ENCODE measurements at regions not wholly inside any gene's neighbourhood (a gene's known extent, or its start where the extent isn't known, plus 50 kb on each side); places are given as distances from the start of the nearest gene placed in this dataset.

DNA sequence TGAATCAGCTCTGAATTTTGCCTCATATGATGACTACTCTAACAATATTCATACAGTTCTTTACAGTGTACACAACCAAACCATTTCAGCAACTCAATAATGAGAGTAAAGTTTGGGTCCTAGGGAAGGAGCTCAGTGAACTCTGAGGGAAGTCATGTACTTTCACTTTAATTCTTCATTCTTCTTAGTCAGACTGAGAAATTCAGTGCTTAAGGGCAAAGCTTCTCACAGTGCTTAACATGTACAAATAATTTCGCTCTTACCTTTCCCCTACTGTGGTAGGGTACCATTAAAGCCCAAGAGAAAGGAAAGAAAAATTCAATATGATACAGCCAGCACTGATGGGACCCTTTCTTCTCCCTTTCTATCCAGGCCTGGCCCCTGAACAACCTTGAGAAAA lies 435.0 kb downstream of the NELL2 start:
- TF ChIP-seq SMAD5 (IDR thresholded peaks at IDR 0.05; ENCODE audit: low read depth) (no peak), JUNB (IDR thresholded peaks at IDR 0.05) (peak; percentile 72), RCOR1 (conservative IDR thresholded peaks at IDR 0.05; ENCODE audit: low read depth, low read length) (no peak)
- TF ChIP-seq, protein P1, sequence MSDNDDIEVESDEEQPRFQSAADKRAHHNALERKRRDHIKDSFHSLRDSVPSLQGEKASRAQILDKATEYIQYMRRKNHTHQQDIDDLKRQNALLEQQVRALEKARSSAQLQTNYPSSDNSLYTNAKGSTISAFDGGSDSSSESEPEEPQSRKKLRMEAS (IDR thresholded peaks at IDR 0.05; ENCODE audit: low read depth, low read length): no peak

Measured in GM12878 (cell line).